PC-3 (cell line): ENCODE measurements at regions not wholly inside any gene's neighbourhood (a gene's known extent, or its start where the extent isn't known, plus 50 kb on each side); places are given as distances from the start of the nearest gene placed in this dataset.
A peak's percentile ranks its signal among the peaks of the same experiment; 100 is the strongest.

Experiments
- ATAC-seq: fragments of 200-7000 bp; cut with Tn5 transposase; 2 replicates; pipeline ENCODE4 v1.9.1; 2020; ENCODE audit warnings: mild to moderate bottlenecking, moderate library complexity
- BruUV-seq: library from RNA; stranded (reverse); fragments of 400-500 nt; replicated peaks from 2 replicates; lab custom pipeline; 2021; lab: Mats Ljungman, UMichigan
- CTCF ChIA-PET: fragments of 300-600 bp; sonication (Branson Sonifier 250); formaldehyde crosslinking; loops from one replicate; lab custom pipeline; 2022; ENCODE audit warnings: antibody characterized with exemption; lab: Charles Lee
- POLR2A ChIA-PET: fragments of 300-600 bp; sonication (Branson Sonifier 250); formaldehyde crosslinking; loops from one replicate; lab custom pipeline; 2022; ENCODE audit warnings: antibody characterized with exemption; ENCODE audit not compliant: unreplicated experiment; lab: Charles Lee
- DNase-seq: peaks from one replicate; pipeline ENCODE4 v3.0.0-alpha.2; 2015
- H2AFZ ChIP-seq: fragments of 300-600 bp; sonication (generic); 2 replicates; pipeline ENCODE4 v1.6.0; 2016; ENCODE audit warnings: antibody characterized with exemption, low read length
- H3F3A ChIP-seq: fragments of 300-600 bp; sonication (generic); one replicate; pipeline ENCODE4 v1.6.0; 2017; ENCODE audit warnings: antibody characterized with exemption, low read length, control low read depth, mild to moderate bottlenecking; ENCODE audit not compliant: unreplicated experiment
- H3K27ac ChIP-seq: fragments of 300-600 bp; sonication (generic); 2 replicates; pipeline ENCODE4 v1.5.1; 2016; ENCODE audit warnings: mild to moderate bottlenecking, low read length
- H3K27me3 ChIP-seq: fragments of 300-600 bp; sonication (generic); 2 replicates; pipeline ENCODE4 v1.6.1; 2016; ENCODE audit warnings: low read length, mixed read lengths
- H3K36me3 ChIP-seq: fragments of 300-600 bp; sonication (generic); 2 replicates; pipeline ENCODE4 v1.6.1; 2016; ENCODE audit warnings: low read depth, mixed run types, low read length, mixed read lengths
- H3K4me1 ChIP-seq: fragments of 300-600 bp; sonication (generic); 2 replicates; pipeline ENCODE4 v1.5.1; 2016; ENCODE audit warnings: low read length; ENCODE audit not compliant: insufficient read depth
- H3K4me2 ChIP-seq: fragments of 300-600 bp; sonication (generic); 2 replicates; pipeline ENCODE4 v1.6.0; 2016; ENCODE audit warnings: low read length
- H3K4me3 ChIP-seq: fragments of 300-600 bp; sonication (generic); 2 replicates; pipeline ENCODE4 v1.5.1; 2016; ENCODE audit warnings: mild to moderate bottlenecking, low read length, mixed read lengths
- H3K79me2 ChIP-seq: fragments of 300-600 bp; sonication (generic); 2 replicates; pipeline ENCODE4 v1.6.1; 2017; ENCODE audit warnings: low read length, mixed read lengths
- H3K9ac ChIP-seq: fragments of 300-600 bp; sonication (generic); 2 replicates; pipeline ENCODE4 v1.6.0; 2016; ENCODE audit warnings: mild to moderate bottlenecking, low read length
- H3K9me2 ChIP-seq: fragments of 300-600 bp; sonication (generic); replicated peaks from 2 replicates; pipeline ENCODE4 v1.6.1; 2016; ENCODE audit warnings: mixed run types, low read length, mixed read lengths
- H3K9me3 ChIP-seq: fragments of 300-600 bp; sonication (generic); 2 replicates; pipeline ENCODE4 v1.6.1; 2016; ENCODE audit warnings: low read length, mixed read lengths
- H4K20me1 ChIP-seq: fragments of 300-600 bp; sonication (generic); 2 replicates; pipeline ENCODE4 v1.6.1; 2016; ENCODE audit warnings: low read length, mixed read lengths
- CTCF ChIP-seq: fragments of 300-600 bp; sonication (generic); conservative IDR thresholded peaks from 2 replicates; pipeline ENCODE4 v1.5.1; 2017; ENCODE audit warnings: antibody characterized with exemption, low read depth, mild to moderate bottlenecking, low read length
- EZH2 ChIP-seq: fragments of 300-600 bp; sonication (generic); IDR thresholded peaks from one replicate; pipeline ENCODE4 v1.6.1; 2017; ENCODE audit warnings: antibody characterized with exemption, mild to moderate bottlenecking, low read length; ENCODE audit not compliant: unreplicated experiment
- EZH2phosphoT487 ChIP-seq: fragments of 300-600 bp; sonication (generic); IDR thresholded peaks from 2 replicates; pipeline ENCODE4 v1.6.1; 2018; ENCODE audit warnings: mild to moderate bottlenecking, antibody characterized with exemption, low read length, borderline replicate concordance
- intact Hi-C: fragments of 100-400 bp; cut with micrococcal nuclease; formaldehyde crosslinking; loops from 2 replicates; pipeline ENCODE4 v1.9.0; 2023

GRCh38 chr3:87508921-87509320 lies 232.5 kb upstream of the POU1F1 start:
- Histone ChIP-seq H3K4me2 (no peak overlapping the region), H2AFZ (no peak overlapping the region), H3K9me3 (no peaks in the 10 kb centered on the region), H3K9me2 (no peaks in the 10 kb centered on the region), H4K20me1 (no peaks in the 10 kb centered on the region), H3K36me3 (no peaks in the 10 kb centered on the region), H3K27ac (no peak overlapping the region), H3K27me3 (no peaks in the 10 kb centered on the region), H3K4me1 (0 out of 2 replicates have a peak, but pooled peaks cover 2% of the 10 kb centered on the region), H3K9ac (no peak overlapping the region), H3F3A (no peaks in the 10 kb centered on the region), H3K79me2 (no peaks in the 10 kb centered on the region), H3K4me3 (no peak overlapping the region)
- DNase-seq (no peak), ATAC-seq (no peak)
- ChIA-PET POLR2A (no interaction called here), CTCF (no interaction called here)
- TF ChIP-seq CTCF: no peak
- TF ChIP-seq EZH2phosphoT487: no peak
- TF ChIP-seq EZH2: no peak
- intact Hi-C loops: no loop called here
- no TSS peak for BruUV-seq

- Histone ChIP-seq H3K4me1 (peaks cover 9% of the 10 kb centered on the region; the same call in 1 of the 2 replicates), H3K4me2 (no peak overlapping the region), H3K4me3 (no peak overlapping the region), H3K36me3 (no peaks in the 10 kb centered on the region), H3K27ac (no peak overlapping the region), H3K9me2 (no peaks in the 10 kb centered on the region), H3K9me3 (no peaks in the 10 kb centered on the region), H3K27me3 (no peaks in the 10 kb centered on the region), H3F3A (no peaks in the 10 kb centered on the region), H3K79me2 (no peaks in the 10 kb centered on the region), H4K20me1 (no peaks in the 10 kb centered on the region), H3K9ac (no peak overlapping the region), H2AFZ (no peak overlapping the region)
- POLR2A ChIA-PET: no interaction called here
- no peak for ATAC-seq
- CTCF ChIA-PET: no interaction called here
- DNase-seq: no peak
- TF ChIP-seq EZH2 (no peak), CTCF (no peak), EZH2phosphoT487 (no peak)
- no TSS peak for BruUV-seq
- intact Hi-C loops: no loop called here
Observed at GRCh38 chr3:87507753-87508152, 231.4 kb upstream of the POU1F1 start.

- Histone ChIP-seq H2AFZ (no peak overlapping the region), H3K4me3 (no peak overlapping the region), H3K27ac (no peak overlapping the region), H3F3A (no peaks in the 10 kb centered on the region), H3K4me2 (no peak overlapping the region; the same call in 1 of the 2 replicates), H3K9me3 (no peaks in the 10 kb centered on the region), H3K9ac (no peak overlapping the region), H3K4me1 (peaks cover 35% of the 10 kb centered on the region), H3K79me2 (no peaks in the 10 kb centered on the region), H3K27me3 (no peaks in the 10 kb centered on the region), H4K20me1 (no peaks in the 10 kb centered on the region), H3K36me3 (no peaks in the 10 kb centered on the region), H3K9me2 (no peaks in the 10 kb centered on the region)
- DNase-seq (peak; percentile 92), ATAC-seq (peak; percentile 54)
- CTCF ChIA-PET: interaction anchor here (1.0 to 1.1 kb wide), 2 partner anchors 154 to 501 kb away, joined by 3 to 7 read pairs; no protein-coding TSS in a partner anchor
- POLR2A ChIA-PET: no interaction called here
- intact Hi-C loops: loop anchor here (1.0 to 5.0 kb wide), 5 partner anchors 154 to 732 kb away; no protein-coding TSS in a partner anchor
- TF ChIP-seq CTCF: peak; percentile 96
- no peak for TF ChIP-seq EZH2
- no TSS peak for BruUV-seq
Observed at GRCh38 chr3:87503900-87504498, 227.6 kb upstream of the POU1F1 start.
